HepG2 (cell line): ENCODE measurements at regions not wholly inside any gene's neighbourhood (a gene's known extent, or its start where the extent isn't known, plus 50 kb on each side); places are given as distances from the start of the nearest gene placed in this dataset.

Experiments used
- ATAC-seq: fragments of 200-7000 bp; cut with Tn5 transposase; 3 replicates; pipeline ENCODE4 v1.9.1; 2020; ENCODE audit warnings: mild to moderate bottlenecking, moderate library complexity
- BruUV-seq: library from RNA; stranded (reverse); fragments of 400-500 nt; replicated peaks from 2 replicates; lab custom pipeline; 2021; lab: Mats Ljungman, UMichigan
- CTCF ChIA-PET: fragments of 300-600 bp; formaldehyde crosslinking; extraction: SDS; loops from one replicate; lab custom pipeline; 2021; ENCODE audit warnings: low total read pairs, inconsistent platforms, low intra/inter-chr PET ratio; lab: Yijun Ruan, JAX
- POLR2A ChIA-PET: fragments of 350-600 bp; sonication (Branson Sonifier 250); formaldehyde crosslinking; loops from one replicate; lab custom pipeline; 2020; ENCODE audit warnings: antibody characterized with exemption, inconsistent platforms; lab: Yijun Ruan, JAX
- DNase-seq: peaks from one replicate; pipeline ENCODE4 v3.0.0-alpha.2; 2015; ENCODE audit warnings: low spot score
- FAIRE-seq: peaks from 3 replicates; lab custom pipeline; 2011; peaks lifted over from hg19 to GRCh38; lab: Jason Lieb, UNC
- H2AFZ ChIP-seq: one replicate; pipeline ENCODE4 v1.6.1; 2011; ENCODE audit warnings: low read length, inconsistent platforms
- H3K27ac ChIP-seq: fragments of 300-600 bp; 3 replicates; pipeline ENCODE4 v1.8.0; 2011; ENCODE audit warnings: mixed run types, mild to moderate bottlenecking, mixed read lengths, low read length, inconsistent platforms; ENCODE audit not compliant: insufficient read depth; ENCODE audit errors: extremely low read length
- H3K27me3 ChIP-seq, 2 experiments: fragments of 200-600 bp in 1 of 2; 2 replicates in 1 of 2; 3 replicates in 1 of 2; pipeline versions ENCODE4 v1.6.0 to v1.8.0; 2011; ENCODE audit warnings: low read length in 2 of 2, mild to moderate bottlenecking in 2 of 2, moderate library complexity in 2 of 2, inconsistent platforms in 1 of 2; ENCODE audit not compliant: insufficient read depth in 2 of 2, control insufficient read depth in 1 of 2
- H3K36me3 ChIP-seq, 2 experiments: fragments of 200-600 bp in 1 of 2; replicated peaks in 1 of 2; 2 replicates in 1 of 2; 3 replicates in 1 of 2; pipeline versions ENCODE4 v1.5.1 to v1.8.0; 2011; ENCODE audit warnings: low read length in 2 of 2, inconsistent platforms in 1 of 2; ENCODE audit not compliant: insufficient read depth in 2 of 2, control insufficient read depth in 1 of 2
- H3K4me1 ChIP-seq: 2 replicates; pipeline ENCODE4 v1.5.1; 2012; ENCODE audit warnings: low read length, inconsistent platforms; ENCODE audit not compliant: insufficient read depth
- H3K4me2 ChIP-seq: 2 replicates; pipeline ENCODE4 v1.6.0; 2011; ENCODE audit warnings: low read depth, low read length, inconsistent platforms
- H3K4me3 ChIP-seq, 3 experiments: fragments of 200-600 bp in 1 of 3; sonication (generic), shearing (Covaris generic) in 1 of 3; replicated peaks in 1 of 3; 2 replicates each; pipeline ENCODE4 v1.5.1; 2011 to 2016; ENCODE audit warnings: low read length in 3 of 3, inconsistent platforms in 2 of 3, low read depth in 2 of 3, mild to moderate bottlenecking in 2 of 3, control low read depth in 1 of 3, mixed read lengths in 1 of 3; ENCODE audit not compliant: insufficient read depth in 1 of 3
- H3K79me2 ChIP-seq: one replicate; pipeline ENCODE4 v1.6.1; 2011; ENCODE audit warnings: low read length, inconsistent platforms; ENCODE audit not compliant: insufficient read depth
- H3K9ac ChIP-seq: 2 replicates; pipeline ENCODE4 v1.6.0; 2011; ENCODE audit warnings: mild to moderate bottlenecking, low read depth, low read length, inconsistent platforms; ENCODE audit not compliant: insufficient read depth
- H3K9me3 ChIP-seq: 2 replicates; pipeline ENCODE4 v1.5.1; 2012; ENCODE audit warnings: mild to moderate bottlenecking, low read length
- H4K20me1 ChIP-seq: 2 replicates; pipeline ENCODE4 v1.6.0; 2011; ENCODE audit warnings: inconsistent platforms, mild to moderate bottlenecking, low read length, moderate library complexity; ENCODE audit not compliant: insufficient read depth
- HDAC2 ChIP-seq: sonication (generic); formaldehyde crosslinking; IDR thresholded peaks from 2 replicates; pipeline ENCODE4 v1.4.0; 2020; ENCODE audit warnings: missing genetic modification reagents
- HMGXB4 ChIP-seq, 2 experiments: sonication (generic) in 1 of 2; formaldehyde crosslinking in 1 of 2; IDR thresholded peaks; 2 replicates each; pipeline versions ENCODE4 v1.4.0 to v1.6.1; 2018 to 2020; ENCODE audit warnings: missing genetic modification reagents in 2 of 2, borderline replicate concordance in 1 of 2, low read depth in 1 of 2, mild to moderate bottlenecking in 1 of 2, missing biosample characterization in 1 of 2
- NFIC ChIP-seq: IDR thresholded peaks from 2 replicates; pipeline ENCODE4 v1.6.1; 2012; ENCODE audit warnings: mild to moderate bottlenecking, low read length, inconsistent platforms
- POLR2G ChIP-seq: fragments of 200-400 bp; formaldehyde crosslinking; IDR thresholded peaks from 2 replicates; pipeline ENCODE4 v1.6.1; 2018; ENCODE audit warnings: mild to moderate bottlenecking, low read depth, low read length, moderate library complexity
- RXRB ChIP-seq: IDR thresholded peaks from 2 replicates; pipeline ENCODE4 v1.6.1; 2016; ENCODE audit warnings: borderline replicate concordance, missing genetic modification reagents, missing compliant biosample characterization
- SALL2 ChIP-seq: sonication (generic); formaldehyde crosslinking; IDR thresholded peaks from 2 replicates; pipeline ENCODE4 v1.8.1; 2023; ENCODE audit warnings: mild to moderate bottlenecking, missing genetic modification reagents, inconsistent platforms
- ZNF619 ChIP-seq: sonication (generic); formaldehyde crosslinking; IDR thresholded peaks from 2 replicates; pipeline ENCODE4 v1.4.0; 2020; ENCODE audit warnings: mild to moderate bottlenecking, missing genetic modification reagents
- ZNF883 ChIP-seq: sonication (generic); formaldehyde crosslinking; IDR thresholded peaks from 2 replicates; pipeline ENCODE4 v1.5.1; 2020; ENCODE audit warnings: mild to moderate bottlenecking, missing genetic modification reagents; ENCODE audit errors: not compliant biosample characterization
- ZSCAN29 ChIP-seq: sonication (generic); formaldehyde crosslinking; conservative IDR thresholded peaks from 2 replicates; pipeline ENCODE4 v1.4.0; 2020; ENCODE audit warnings: mild to moderate bottlenecking, missing genetic modification reagents
- WGBS: methylation state at CpG from one replicate; pipeline ENCODE4 v1.1.6; 2017; ENCODE audit warnings: low lambda C conversion rate; 5-methylcytosine and 5-hydroxymethylcytosine counted together
- in situ Hi-C: cut with HindIII; loops from 2 replicates; pipeline ENCODE4 v1.10.0; 2017; ENCODE audit warnings: low pct_unique_long_range_greater_than_20kb; ENCODE audit not compliant: extremely low pct_ligation_motif_present
- intact Hi-C: fragments of 100-400 bp; cut with micrococcal nuclease; formaldehyde crosslinking; loops from one replicate; pipeline ENCODE4 v1.10.0; 2022; ENCODE audit not compliant: unreplicated experiment

- H3K36me3 ChIP-seq = no peaks in the 10 kb centered on the region
- peaks cover 0 to 61% of the 10 kb centered on the region in 2 experiments; a peak in 4 of 5 replicates for H3K27me3 ChIP-seq
- H2AFZ ChIP-seq = no peak overlapping the region
- H3K4me1 ChIP-seq = no peaks in the 10 kb centered on the region
- H3K9ac ChIP-seq = no peak overlapping the region
- no peaks in the 10 kb centered on the region for H4K20me1 ChIP-seq
- no TSS peak for BruUV-seq
- no peak overlapping the region for H3K27ac ChIP-seq
- no peaks in the 10 kb centered on the region for H3K9me3 ChIP-seq
- no peak for TF ChIP-seq SALL2 (CRISPR knock-in tag)
- TF ChIP-seq ZNF883 (CRISPR knock-in tag) = no peak
- TF ChIP-seq POLR2G = no peak
- TF ChIP-seq ZSCAN29 (CRISPR knock-in tag) = no peak
- TF ChIP-seq NFIC = no peak
- TF ChIP-seq ZNF619 (CRISPR knock-in tag) = no peak
- TF ChIP-seq RXRB (CRISPR knock-in tag) = no peak
- TF ChIP-seq HMGXB4 (CRISPR knock-in tag; IDR thresholded peaks at IDR 0.05; ENCODE audit: borderline replicate concordance in 1 of 2, low read depth in 1 of 2) = no peak
- no peak for TF ChIP-seq HDAC2 (CRISPR knock-in tag)
- FAIRE-seq (no peak), DNase-seq (no peak), ATAC-seq (no peak)
- POLR2A ChIA-PET = no interaction called here
- in situ Hi-C loops = no loop called here
- H3K79me2 ChIP-seq = no peaks in the 10 kb centered on the region
- WGBS = 27% methylated on average over 7 of the region's 7 CpGs
- H3K4me3 ChIP-seq = no peak overlapping the region
- intact Hi-C loops = no loop called here
- CTCF ChIA-PET = no interaction called here
- no peak overlapping the region for H3K4me2 ChIP-seq
These were observed 208.5 kb downstream of the SH3BP4 start for GRCh38 chr2:235160281-235160810.
